ENCODE measurements at regions not wholly inside any gene's neighbourhood (a gene's known extent, or its start where the extent isn't known, plus 50 kb on each side); places are given as distances from the start of the nearest gene placed in this dataset.

DNA sequence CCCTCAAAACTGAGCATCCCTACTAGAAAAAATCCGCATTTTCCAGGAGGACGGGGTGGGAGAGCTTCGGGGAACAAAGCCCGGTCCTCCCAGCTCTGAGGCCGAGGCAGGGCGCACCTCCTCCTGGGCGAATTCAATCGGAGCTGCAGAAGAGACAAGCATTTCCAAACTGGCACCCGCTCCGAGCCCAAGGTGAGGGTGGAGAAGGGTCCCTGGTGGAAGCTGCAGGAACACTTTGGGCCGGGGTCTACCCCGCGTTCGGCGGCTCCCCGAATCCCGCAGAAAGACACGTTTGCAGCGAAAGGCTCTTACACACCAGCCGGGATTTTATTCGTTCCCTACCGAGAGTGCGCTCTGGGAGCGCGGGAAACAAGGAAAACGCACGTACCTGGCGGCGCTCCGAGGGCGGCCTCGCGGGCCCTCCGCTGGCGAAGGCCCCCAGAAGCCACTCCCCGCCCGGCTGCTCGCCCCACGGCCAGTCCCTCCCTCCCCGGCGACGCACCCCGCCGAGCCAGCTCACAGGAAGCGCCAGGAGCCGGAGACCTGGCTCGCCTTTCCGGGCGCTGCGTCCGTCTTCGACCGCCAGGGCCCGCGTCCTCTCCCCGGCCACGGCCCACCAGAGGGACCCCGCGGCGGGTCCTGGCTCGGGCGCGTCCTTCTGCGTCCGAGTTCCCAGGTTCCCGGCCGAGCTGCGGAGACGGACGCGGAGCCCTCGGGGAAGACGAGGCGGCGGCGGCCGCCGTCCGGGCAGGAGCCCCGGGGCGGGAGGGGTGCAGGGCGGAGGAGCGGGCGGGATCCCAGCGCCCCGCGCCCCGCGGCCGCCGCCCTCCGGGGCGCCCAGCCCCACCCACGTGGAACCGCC lies 49.8 kb upstream of the BAHCC1 start (continued):
- TF ChIP-seq, protein P1, sequence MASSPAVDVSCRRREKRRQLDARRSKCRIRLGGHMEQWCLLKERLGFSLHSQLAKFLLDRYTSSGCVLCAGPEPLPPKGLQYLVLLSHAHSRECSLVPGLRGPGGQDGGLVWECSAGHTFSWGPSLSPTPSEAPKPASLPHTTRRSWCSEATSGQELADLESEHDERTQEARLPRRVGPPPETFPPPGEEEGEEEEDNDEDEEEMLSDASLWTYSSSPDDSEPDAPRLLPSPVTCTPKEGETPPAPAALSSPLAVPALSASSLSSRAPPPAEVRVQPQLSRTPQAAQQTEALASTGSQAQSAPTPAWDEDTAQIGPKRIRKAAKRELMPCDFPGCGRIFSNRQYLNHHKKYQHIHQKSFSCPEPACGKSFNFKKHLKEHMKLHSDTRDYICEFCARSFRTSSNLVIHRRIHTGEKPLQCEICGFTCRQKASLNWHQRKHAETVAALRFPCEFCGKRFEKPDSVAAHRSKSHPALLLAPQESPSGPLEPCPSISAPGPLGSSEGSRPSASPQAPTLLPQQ (tag by site-specific recombination; IDR thresholded peaks at IDR 0.05), result peak; percentile 46; the same call in 1 of the 2 replicates
- TF ChIP-seq ZNF837 (tag by site-specific recombination; IDR thresholded peaks at IDR 0.05) (peak; percentile 99), ZNF843 (tag by site-specific recombination; IDR thresholded peaks at IDR 0.05) (no peak), ZFHX2 (tag by site-specific recombination; conservative IDR thresholded peaks at IDR 0.05) (peak; percentile 19; the same call in 1 of the 2 replicates), ZNF324 (tag by site-specific recombination; IDR thresholded peaks at IDR 0.05) (0 out of 2 replicates have a peak, but pooled peaks have one; percentile 15), ZBTB17 (tag by site-specific recombination; IDR thresholded peaks at IDR 0.05) (peak; percentile 52), ZNF558 (tag by site-specific recombination; IDR thresholded peaks at IDR 0.05) (no peak), ZNF747 (tag by site-specific recombination; IDR thresholded peaks at IDR 0.05) (no peak), ZNF664 (tag by site-specific recombination; IDR thresholded peaks at IDR 0.05) (no peak), GLI4 (tag by site-specific recombination; IDR thresholded peaks at IDR 0.05) (no peak), SP2 (tag by site-specific recombination; IDR thresholded peaks at IDR 0.05) (peak; percentile 74), GFI1B (tag by site-specific recombination; IDR thresholded peaks at IDR 0.05) (no peak), ZIC2 (tag by site-specific recombination; IDR thresholded peaks at IDR 0.05) (peak; percentile 80), ZSCAN16 (tag by site-specific recombination; IDR thresholded peaks at IDR 0.05) (no peak), ZNF48 (tag by site-specific recombination; IDR thresholded peaks at IDR 0.05) (no peak), ZNF624 (tag by site-specific recombination; IDR thresholded peaks at IDR 0.05) (0 out of 2 replicates have a peak, but pooled peaks have one; percentile 67), ZBTB20 (tag by site-specific recombination; IDR thresholded peaks at IDR 0.05) (peak; percentile 97), EGR2 (tag by site-specific recombination; IDR thresholded peaks at IDR 0.05; ENCODE audit: low read depth) (no peak), SP7 (tag by site-specific recombination; IDR thresholded peaks at IDR 0.05) (peak; percentile 63), ZNF23 (tag by site-specific recombination; IDR thresholded peaks at IDR 0.05; ENCODE audit: borderline replicate concordance) (0 out of 2 replicates have a peak, but pooled peaks have one; percentile 66), ZNF366 (tag by site-specific recombination; conservative IDR thresholded peaks at IDR 0.05) (peak; percentile 39; the same call in 1 of the 2 replicates), ZEB2 (tag by site-specific recombination; IDR thresholded peaks at IDR 0.05) (peak; percentile 98), TRIM28 (IDR thresholded peaks at IDR 0.05; ENCODE audit: borderline replicate concordance, low read length) (peak; percentile 27; the same call in 1 of the 2 replicates), ZNF629 (tag by site-specific recombination; IDR thresholded peaks at IDR 0.05) (peak; percentile 55), ZNF473 (tag by site-specific recombination; IDR thresholded peaks at IDR 0.05) (no peak)
- TF ChIP-seq, protein P2, sequence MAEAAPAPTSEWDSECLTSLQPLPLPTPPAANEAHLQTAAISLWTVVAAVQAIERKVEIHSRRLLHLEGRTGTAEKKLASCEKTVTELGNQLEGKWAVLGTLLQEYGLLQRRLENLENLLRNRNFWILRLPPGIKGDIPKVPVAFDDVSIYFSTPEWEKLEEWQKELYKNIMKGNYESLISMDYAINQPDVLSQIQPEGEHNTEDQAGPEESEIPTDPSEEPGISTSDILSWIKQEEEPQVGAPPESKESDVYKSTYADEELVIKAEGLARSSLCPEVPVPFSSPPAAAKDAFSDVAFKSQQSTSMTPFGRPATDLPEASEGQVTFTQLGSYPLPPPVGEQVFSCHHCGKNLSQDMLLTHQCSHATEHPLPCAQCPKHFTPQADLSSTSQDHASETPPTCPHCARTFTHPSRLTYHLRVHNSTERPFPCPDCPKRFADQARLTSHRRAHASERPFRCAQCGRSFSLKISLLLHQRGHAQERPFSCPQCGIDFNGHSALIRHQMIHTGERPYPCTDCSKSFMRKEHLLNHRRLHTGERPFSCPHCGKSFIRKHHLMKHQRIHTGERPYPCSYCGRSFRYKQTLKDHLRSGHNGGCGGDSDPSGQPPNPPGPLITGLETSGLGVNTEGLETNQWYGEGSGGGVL (tag by site-specific recombination; IDR thresholded peaks at IDR 0.05), result peak; percentile 75
- TF ChIP-seq, protein P3, sequence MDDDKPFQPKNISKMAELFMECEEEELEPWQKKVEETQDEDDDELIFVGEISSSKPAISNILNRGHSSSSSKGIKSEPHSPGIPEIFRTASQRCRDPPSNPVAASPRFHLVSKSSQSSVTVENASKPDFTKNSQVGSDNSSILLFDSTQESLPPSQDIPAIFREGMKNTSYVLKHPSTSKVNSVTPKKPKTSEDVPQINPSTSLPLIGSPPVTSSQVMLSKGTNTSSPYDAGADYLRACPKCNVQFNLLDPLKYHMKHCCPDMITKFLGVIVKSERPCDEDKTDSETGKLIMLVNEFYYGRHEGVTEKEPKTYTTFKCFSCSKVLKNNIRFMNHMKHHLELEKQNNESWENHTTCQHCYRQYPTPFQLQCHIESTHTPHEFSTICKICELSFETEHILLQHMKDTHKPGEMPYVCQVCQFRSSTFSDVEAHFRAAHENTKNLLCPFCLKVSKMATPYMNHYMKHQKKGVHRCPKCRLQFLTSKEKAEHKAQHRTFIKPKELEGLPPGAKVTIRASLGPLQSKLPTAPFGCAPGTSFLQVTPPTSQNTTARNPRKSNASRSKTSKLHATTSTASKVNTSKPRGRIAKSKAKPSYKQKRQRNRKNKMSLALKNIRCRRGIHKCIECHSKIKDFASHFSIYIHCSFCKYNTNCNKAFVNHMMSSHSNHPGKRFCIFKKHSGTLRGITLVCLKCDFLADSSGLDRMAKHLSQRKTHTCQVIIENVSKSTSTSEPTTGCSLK (tag by site-specific recombination; IDR thresholded peaks at IDR 0.05), result no peak
- TF ChIP-seq, protein P4, sequence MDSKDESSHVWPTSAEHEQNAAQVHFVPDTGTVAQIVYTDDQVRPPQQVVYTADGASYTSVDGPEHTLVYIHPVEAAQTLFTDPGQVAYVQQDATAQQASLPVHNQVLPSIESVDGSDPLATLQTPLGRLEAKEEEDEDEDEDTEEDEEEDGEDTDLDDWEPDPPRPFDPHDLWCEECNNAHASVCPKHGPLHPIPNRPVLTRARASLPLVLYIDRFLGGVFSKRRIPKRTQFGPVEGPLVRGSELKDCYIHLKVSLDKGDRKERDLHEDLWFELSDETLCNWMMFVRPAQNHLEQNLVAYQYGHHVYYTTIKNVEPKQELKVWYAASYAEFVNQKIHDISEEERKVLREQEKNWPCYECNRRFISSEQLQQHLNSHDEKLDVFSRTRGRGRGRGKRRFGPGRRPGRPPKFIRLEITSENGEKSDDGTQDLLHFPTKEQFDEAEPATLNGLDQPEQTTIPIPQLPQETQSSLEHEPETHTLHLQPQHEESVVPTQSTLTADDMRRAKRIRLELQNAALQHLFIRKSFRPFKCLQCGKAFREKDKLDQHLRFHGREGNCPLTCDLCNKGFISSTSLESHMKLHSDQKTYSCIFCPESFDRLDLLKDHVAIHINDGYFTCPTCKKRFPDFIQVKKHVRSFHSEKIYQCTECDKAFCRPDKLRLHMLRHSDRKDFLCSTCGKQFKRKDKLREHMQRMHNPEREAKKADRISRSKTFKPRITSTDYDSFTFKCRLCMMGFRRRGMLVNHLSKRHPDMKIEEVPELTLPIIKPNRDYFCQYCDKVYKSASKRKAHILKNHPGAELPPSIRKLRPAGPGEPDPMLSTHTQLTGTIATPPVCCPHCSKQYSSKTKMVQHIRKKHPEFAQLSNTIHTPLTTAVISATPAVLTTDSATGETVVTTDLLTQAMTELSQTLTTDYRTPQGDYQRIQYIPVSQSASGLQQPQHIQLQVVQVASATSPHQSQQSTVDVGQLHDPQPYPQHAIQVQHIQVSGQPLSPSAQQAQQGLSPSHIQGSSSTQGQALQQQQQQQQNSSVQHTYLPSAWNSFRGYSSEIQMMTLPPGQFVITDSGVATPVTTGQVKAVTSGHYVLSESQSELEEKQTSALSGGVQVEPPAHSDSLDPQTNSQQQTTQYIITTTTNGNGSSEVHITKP (tag by site-specific recombination; IDR thresholded peaks at IDR 0.05), result peak; percentile 57
- TF ChIP-seq, protein P5, sequence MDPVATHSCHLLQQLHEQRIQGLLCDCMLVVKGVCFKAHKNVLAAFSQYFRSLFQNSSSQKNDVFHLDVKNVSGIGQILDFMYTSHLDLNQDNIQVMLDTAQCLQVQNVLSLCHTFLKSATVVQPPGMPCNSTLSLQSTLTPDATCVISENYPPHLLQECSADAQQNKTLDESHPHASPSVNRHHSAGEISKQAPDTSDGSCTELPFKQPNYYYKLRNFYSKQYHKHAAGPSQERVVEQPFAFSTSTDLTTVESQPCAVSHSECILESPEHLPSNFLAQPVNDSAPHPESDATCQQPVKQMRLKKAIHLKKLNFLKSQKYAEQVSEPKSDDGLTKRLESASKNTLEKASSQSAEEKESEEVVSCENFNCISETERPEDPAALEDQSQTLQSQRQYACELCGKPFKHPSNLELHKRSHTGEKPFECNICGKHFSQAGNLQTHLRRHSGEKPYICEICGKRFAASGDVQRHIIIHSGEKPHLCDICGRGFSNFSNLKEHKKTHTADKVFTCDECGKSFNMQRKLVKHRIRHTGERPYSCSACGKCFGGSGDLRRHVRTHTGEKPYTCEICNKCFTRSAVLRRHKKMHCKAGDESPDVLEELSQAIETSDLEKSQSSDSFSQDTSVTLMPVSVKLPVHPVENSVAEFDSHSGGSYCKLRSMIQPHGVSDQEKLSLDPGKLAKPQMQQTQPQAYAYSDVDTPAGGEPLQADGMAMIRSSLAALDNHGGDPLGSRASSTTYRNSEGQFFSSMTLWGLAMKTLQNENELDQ (tag by site-specific recombination; IDR thresholded peaks at IDR 0.05; ENCODE audit: low read depth), result no peak

All from HEK293 (cell line).